OCI-LY3 (cell line): ENCODE measurements at regions not wholly inside any gene's neighbourhood (a gene's known extent, or its start where the extent isn't known, plus 50 kb on each side); places are given as distances from the start of the nearest gene placed in this dataset.

Source experiments
- H2AFZ ChIP-seq: fragments of 200-600, 300-600 bp; shearing (Covaris generic); 2 replicates; pipeline ENCODE4 v1.6.0; 2014; ENCODE audit warnings: antibody characterized with exemption, low read depth, low read length
- H3K27ac ChIP-seq: fragments of 200-600, 300-600 bp; sonication (generic); 2 replicates; pipeline ENCODE4 v1.5.1; 2014; ENCODE audit warnings: mild to moderate bottlenecking, low read length, moderate library complexity, mixed read lengths
- H3K27me3 ChIP-seq: fragments of 200-600, 300-600 bp; sonication (generic); 2 replicates; pipeline ENCODE4 v1.6.1; 2014; ENCODE audit warnings: low read depth, low read length, mixed read lengths
- H3K36me3 ChIP-seq: fragments of 200-600, 300-600 bp; sonication (generic); replicated peaks from 2 replicates; pipeline ENCODE3; 2014; ENCODE audit warnings: low read depth, low read length, mixed read lengths
- H3K4me1 ChIP-seq: fragments of 300-600, 200-600 bp; sonication (generic); 2 replicates; pipeline ENCODE4 v1.6.1; 2014; ENCODE audit warnings: low read length, mixed read lengths
- H3K4me2 ChIP-seq: fragments of 200-600, 300-600 bp; sonication (generic); 2 replicates; pipeline ENCODE4 v1.6.1; 2014; ENCODE audit warnings: low read length, mixed read lengths
- H3K4me3 ChIP-seq: fragments of 300-600, 200-600 bp; sonication (generic); 2 replicates; pipeline ENCODE4 v1.5.1; 2014; ENCODE audit warnings: antibody characterized with exemption, mild to moderate bottlenecking, low read length, moderate library complexity
- H3K79me2 ChIP-seq: fragments of 300-600, 200-600 bp; shearing (Covaris generic); 2 replicates; pipeline ENCODE4 v1.6.1; 2014; ENCODE audit warnings: mild to moderate bottlenecking, low read length, mixed read lengths
- H3K9ac ChIP-seq: fragments of 300-600, 200-600 bp; shearing (Covaris generic); 2 replicates; pipeline ENCODE4 v1.6.0; 2014; ENCODE audit warnings: mild to moderate bottlenecking, low read length, moderate library complexity
- H3K9me3 ChIP-seq: fragments of 200-600, 300-600 bp; shearing (Covaris generic); 2 replicates; pipeline ENCODE4 v1.6.1; 2014; ENCODE audit warnings: low read length, mixed read lengths; ENCODE audit not compliant: insufficient read depth
- H4K20me1 ChIP-seq: fragments of 200-600, 300-600 bp; sonication (generic); 2 replicates; pipeline ENCODE4 v1.6.1; 2016; ENCODE audit warnings: low read length, mixed read lengths; ENCODE audit not compliant: insufficient read depth
- EZH2phosphoT487 ChIP-seq: fragments of 200-600 bp; shearing (Covaris generic); IDR thresholded peaks from 2 replicates; pipeline ENCODE4 v1.6.1; 2018; ENCODE audit warnings: antibody characterized with exemption, mixed run types, low read depth
- TF ChIP-seq, protein P1 (sequence below): fragments of 200-600, 300-600 bp; sonication (generic); IDR thresholded peaks from 2 replicates; pipeline ENCODE4 v1.5.1; 2014; ENCODE audit warnings: antibody characterized with exemption, low read length, low read depth

DNA sequence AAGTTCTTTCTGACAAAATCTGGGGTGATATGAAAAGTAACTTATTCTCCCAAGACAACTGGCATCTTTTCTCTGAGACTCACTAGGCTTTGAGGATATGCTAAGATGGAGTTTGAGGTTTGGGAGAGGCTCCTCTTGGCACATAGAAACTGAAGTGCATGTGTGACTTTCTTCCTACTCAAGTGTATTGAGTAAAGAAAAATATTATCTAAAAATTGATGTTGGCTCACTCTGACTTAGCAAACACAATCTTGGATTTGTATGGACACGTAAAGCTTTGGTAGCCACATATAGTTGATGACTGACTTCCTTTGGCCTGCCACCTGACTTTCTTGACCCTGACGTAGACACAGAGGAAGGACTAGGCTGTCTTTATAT is 71.1 kb upstream of the KLF12 start:
- no peak overlapping the region for H3K4me3 ChIP-seq
- no peaks in the 10 kb centered on the region for H3K36me3 ChIP-seq
- no peak overlapping the region for H3K9ac ChIP-seq
- no peak for TF ChIP-seq EZH2phosphoT487
- no peaks in the 10 kb centered on the region for H3K9me3 ChIP-seq
- no peaks in the 10 kb centered on the region for H4K20me1 ChIP-seq
- no peaks in the 10 kb centered on the region for H3K27me3 ChIP-seq
- no peak overlapping the region for H3K4me2 ChIP-seq
- H3K79me2 ChIP-seq = no peaks in the 10 kb centered on the region
- no peaks in the 10 kb centered on the region for H3K4me1 ChIP-seq
- no peak overlapping the region for H3K27ac ChIP-seq
- no peak overlapping the region for H2AFZ ChIP-seq

DNA sequence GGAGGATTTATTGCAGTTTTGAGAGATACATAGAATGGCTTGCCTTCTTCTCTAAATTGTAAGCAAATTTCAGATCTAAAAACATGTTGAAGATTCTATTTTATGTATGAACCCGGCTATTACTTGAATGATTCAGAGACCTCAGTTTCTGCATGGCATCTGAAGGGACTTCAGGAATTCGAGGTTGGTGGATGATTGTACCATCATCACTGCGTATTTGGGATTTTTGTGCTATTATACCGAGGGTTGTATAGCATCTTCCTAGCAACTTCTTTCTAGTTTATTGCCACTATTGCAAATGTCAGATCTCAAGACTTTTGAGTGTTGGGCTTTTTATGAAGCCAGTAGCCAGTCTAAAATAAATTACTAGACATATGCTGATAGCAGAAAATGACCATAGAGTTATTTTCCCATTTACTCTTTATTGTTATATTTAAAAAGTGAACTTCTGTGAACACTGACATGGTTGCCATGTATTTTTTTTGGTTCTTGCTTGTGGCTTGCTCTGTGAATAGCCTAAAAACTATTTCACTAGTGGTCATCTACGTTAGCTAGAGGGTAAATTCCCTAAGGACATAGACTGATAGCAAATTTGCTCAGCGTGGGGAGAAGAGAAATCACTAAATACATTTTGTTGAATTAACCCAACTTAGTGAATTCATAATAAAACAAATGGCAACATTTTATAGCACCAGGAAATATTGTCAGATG is 70.6 kb upstream of the KLF12 start:
- H3K9ac ChIP-seq = no peak overlapping the region
- no peaks in the 10 kb centered on the region for H3K36me3 ChIP-seq
- H4K20me1 ChIP-seq = no peaks in the 10 kb centered on the region
- H3K9me3 ChIP-seq = no peaks in the 10 kb centered on the region
- H3K27ac ChIP-seq = no peak overlapping the region
- TF ChIP-seq, protein P1, sequence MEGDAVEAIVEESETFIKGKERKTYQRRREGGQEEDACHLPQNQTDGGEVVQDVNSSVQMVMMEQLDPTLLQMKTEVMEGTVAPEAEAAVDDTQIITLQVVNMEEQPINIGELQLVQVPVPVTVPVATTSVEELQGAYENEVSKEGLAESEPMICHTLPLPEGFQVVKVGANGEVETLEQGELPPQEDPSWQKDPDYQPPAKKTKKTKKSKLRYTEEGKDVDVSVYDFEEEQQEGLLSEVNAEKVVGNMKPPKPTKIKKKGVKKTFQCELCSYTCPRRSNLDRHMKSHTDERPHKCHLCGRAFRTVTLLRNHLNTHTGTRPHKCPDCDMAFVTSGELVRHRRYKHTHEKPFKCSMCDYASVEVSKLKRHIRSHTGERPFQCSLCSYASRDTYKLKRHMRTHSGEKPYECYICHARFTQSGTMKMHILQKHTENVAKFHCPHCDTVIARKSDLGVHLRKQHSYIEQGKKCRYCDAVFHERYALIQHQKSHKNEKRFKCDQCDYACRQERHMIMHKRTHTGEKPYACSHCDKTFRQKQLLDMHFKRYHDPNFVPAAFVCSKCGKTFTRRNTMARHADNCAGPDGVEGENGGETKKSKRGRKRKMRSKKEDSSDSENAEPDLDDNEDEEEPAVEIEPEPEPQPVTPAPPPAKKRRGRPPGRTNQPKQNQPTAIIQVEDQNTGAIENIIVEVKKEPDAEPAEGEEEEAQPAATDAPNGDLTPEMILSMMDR = no peak
- no peak for TF ChIP-seq EZH2phosphoT487
- no peaks in the 10 kb centered on the region for H3K27me3 ChIP-seq
- no peaks in the 10 kb centered on the region for H3K79me2 ChIP-seq
- H2AFZ ChIP-seq = no peak overlapping the region
- no peak overlapping the region for H3K4me3 ChIP-seq
- H3K4me2 ChIP-seq = no peak overlapping the region
- no peaks in the 10 kb centered on the region for H3K4me1 ChIP-seq

DNA sequence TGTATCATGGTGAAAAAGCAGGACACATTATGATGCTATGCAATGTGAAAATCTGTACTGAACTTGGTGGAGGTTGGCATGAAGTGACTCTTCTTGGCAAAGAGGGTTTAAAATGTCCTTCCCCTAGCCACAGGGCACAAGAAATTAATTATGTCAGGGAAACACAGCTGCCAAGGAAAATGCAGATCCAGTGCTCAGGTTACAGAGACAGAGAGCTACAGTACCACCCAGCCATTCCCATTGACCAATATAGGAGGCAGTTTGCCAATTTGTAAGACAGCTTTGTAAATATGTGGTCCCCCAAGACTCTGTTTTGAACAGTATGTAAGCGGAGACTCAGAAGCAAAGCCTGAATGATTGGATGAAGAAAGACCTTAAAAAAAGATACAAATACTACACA is 69.4 kb upstream of the KLF12 start:
- no peaks in the 10 kb centered on the region for H3K79me2 ChIP-seq
- no peak overlapping the region for H3K9ac ChIP-seq
- H3K4me2 ChIP-seq = no peak overlapping the region
- no peak overlapping the region for H3K4me3 ChIP-seq
- no peaks in the 10 kb centered on the region for H3K36me3 ChIP-seq
- no peak overlapping the region for H2AFZ ChIP-seq
- H3K9me3 ChIP-seq = no peaks in the 10 kb centered on the region
- no peaks in the 10 kb centered on the region for H4K20me1 ChIP-seq
- H3K27me3 ChIP-seq = no peaks in the 10 kb centered on the region
- H3K27ac ChIP-seq = no peak overlapping the region
- no peak for TF ChIP-seq EZH2phosphoT487
- TF ChIP-seq, protein P1 = no peak
- no peaks in the 10 kb centered on the region for H3K4me1 ChIP-seq

DNA sequence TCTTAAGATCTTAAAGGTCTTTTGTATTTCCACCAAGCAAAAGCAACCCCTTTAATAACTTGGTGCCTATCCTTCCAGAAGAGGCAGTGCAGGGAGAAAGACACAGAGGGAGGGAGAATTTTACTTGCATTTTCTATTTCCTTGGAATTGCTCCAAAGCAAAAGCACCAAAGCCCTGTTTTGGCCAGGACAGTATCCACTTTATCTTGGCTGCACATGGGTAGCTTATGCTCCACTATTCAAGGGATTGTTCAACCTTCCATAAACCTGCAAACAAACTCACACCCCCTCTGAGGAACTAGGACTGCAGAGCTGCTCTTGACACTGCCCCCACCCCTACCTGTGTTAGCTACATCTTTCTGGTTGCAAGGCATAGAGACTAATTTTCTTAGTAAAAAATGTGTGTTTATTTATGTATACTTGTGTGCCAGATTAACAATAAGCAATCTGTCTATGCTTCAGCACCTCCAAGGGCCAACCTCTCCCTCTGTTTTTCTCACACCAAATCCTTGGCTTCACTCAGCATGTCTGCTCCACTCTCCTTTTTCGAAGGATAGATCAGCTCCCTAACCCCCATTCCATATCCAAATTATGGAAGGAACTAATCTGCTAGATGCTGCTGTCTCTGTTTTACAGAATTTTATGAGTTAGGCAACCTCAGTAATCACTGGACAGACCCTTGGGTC is 68.1 kb upstream of the KLF12 start:
- Histone ChIP-seq H3K9me3 (no peaks in the 10 kb centered on the region), H3K36me3 (no peaks in the 10 kb centered on the region), H4K20me1 (no peaks in the 10 kb centered on the region), H3K4me2 (no peak overlapping the region), H3K9ac (no peak overlapping the region), H3K27ac (no peak overlapping the region), H3K4me1 (no peaks in the 10 kb centered on the region), H3K27me3 (no peaks in the 10 kb centered on the region), H3K4me3 (no peak overlapping the region), H3K79me2 (no peaks in the 10 kb centered on the region), H2AFZ (no peak overlapping the region)
- TF ChIP-seq EZH2phosphoT487 = no peak
- TF ChIP-seq, protein P1 = no peak
